HEK293 (cell line): ENCODE measurements at regions not wholly inside any gene's neighbourhood (a gene's known extent, or its start where the extent isn't known, plus 50 kb on each side); places are given as distances from the start of the nearest gene placed in this dataset.
"Not testable (repeated sequence)": the region's sequence is repeated elsewhere in the genome, so short reads cannot be mapped to it uniquely, and the experiment has no call there.

Experiments used
- CTCF ChIA-PET: fragments of 350-600 bp; formaldehyde crosslinking; extraction: SDS; loops from one replicate; lab custom pipeline; 2021; ENCODE audit warnings: antibody characterized with exemption; lab: Yijun Ruan, JAX
- POLR2A ChIA-PET: fragments of 300-600 bp; formaldehyde crosslinking; extraction: SDS; loops from one replicate; lab custom pipeline; 2020; ENCODE audit warnings: antibody characterized with exemption, inconsistent platforms; lab: Yijun Ruan, JAX
- H3K27ac ChIP-seq: fragments of 200-500 bp; sonication (Bioruptor generic); 2 replicates; pipeline ENCODE4 v1.5.1; 2014; ENCODE audit warnings: low read depth, low read length, control low read depth, inconsistent platforms; ENCODE audit errors: extremely low read depth
- H3K36me3 ChIP-seq, 2 experiments: fragments of 200-500 bp in 1 of 2; sonication (Bioruptor generic) in 1 of 2; 1 replicate in 1 of 2; 2 replicates in 1 of 2; pipeline ENCODE4 v1.5.1; 2014 to 2017; ENCODE audit warnings: inconsistent platforms in 2 of 2, low read length in 2 of 2; ENCODE audit not compliant: control insufficient read depth in 2 of 2, insufficient read depth in 1 of 2
- H3K4me1 ChIP-seq: fragments of 200-500 bp; sonication (Bioruptor generic); 2 replicates; pipeline ENCODE4 v1.5.1; 2014; ENCODE audit warnings: mild to moderate bottlenecking, low read length, inconsistent platforms; ENCODE audit not compliant: control insufficient read depth, insufficient read depth
- H3K4me3 ChIP-seq: 2 replicates; pipeline ENCODE4 v1.5.1; 2011; ENCODE audit warnings: low read depth, mild to moderate bottlenecking, control low read depth, low read length, moderate library complexity
- H3K9me3 ChIP-seq: fragments of 200-500 bp; sonication (Bioruptor generic); 2 replicates; pipeline ENCODE4 v1.5.1; 2014; ENCODE audit warnings: low read depth, low read length, inconsistent platforms; ENCODE audit not compliant: control insufficient read depth, insufficient read depth
- IKZF3 ChIP-seq: fragments of 450-650 bp; IDR thresholded peaks from 2 replicates; pipeline ENCODE4 v1.5.0; 2018; ENCODE audit warnings: missing biosample characterization, mild to moderate bottlenecking, missing genetic modification characterization, moderate library complexity
- ZNF138 ChIP-seq: fragments of 450-650 bp; formaldehyde crosslinking; IDR thresholded peaks from 2 replicates; pipeline ENCODE4 v1.5.1; 2016; ENCODE audit warnings: missing biosample characterization, missing genetic modification characterization, borderline replicate concordance
- ZNF223 ChIP-seq: fragments of 450-650 bp; formaldehyde crosslinking; IDR thresholded peaks from 2 replicates; pipeline ENCODE4 v1.5.1; 2016; ENCODE audit warnings: missing biosample characterization, missing genetic modification characterization
- ZNF24 ChIP-seq: fragments of 450-650 bp; formaldehyde crosslinking; IDR thresholded peaks from 2 replicates; pipeline ENCODE4 v1.5.1; 2016; ENCODE audit warnings: missing biosample characterization, missing genetic modification characterization
- TF ChIP-seq, protein P1 (sequence below): fragments of 450-650 bp; formaldehyde crosslinking; IDR thresholded peaks from 2 replicates; pipeline ENCODE4 v1.5.1; 2016; ENCODE audit warnings: missing biosample characterization, missing genetic modification characterization, borderline replicate concordance

DNA sequence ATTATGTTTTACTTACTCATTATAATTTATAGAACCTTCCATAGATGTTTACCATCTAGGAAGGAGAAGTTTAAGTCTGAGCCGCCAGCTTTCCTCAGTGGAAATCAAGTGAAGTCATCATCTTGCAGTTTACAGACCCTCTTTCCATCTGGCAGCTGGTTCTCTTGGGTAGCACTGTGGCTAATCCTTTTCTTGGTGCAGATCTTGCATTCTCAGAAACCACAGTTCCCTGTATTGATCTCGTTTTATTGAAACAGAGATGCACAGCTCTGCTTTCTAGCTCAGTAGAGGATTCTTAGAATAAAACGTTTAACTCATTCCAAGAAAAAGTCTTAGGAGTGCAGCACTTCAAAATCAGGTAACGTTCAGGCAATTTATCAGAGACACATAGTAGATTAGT is 1154.7 kb downstream of the FOXD4L5 start:
- CTCF ChIA-PET, H3K27ac ChIP-seq, POLR2A ChIA-PET, H3K36me3 ChIP-seq, H3K4me1 ChIP-seq, H3K4me3 ChIP-seq, H3K9me3 ChIP-seq: not testable (repeated sequence)

DNA sequence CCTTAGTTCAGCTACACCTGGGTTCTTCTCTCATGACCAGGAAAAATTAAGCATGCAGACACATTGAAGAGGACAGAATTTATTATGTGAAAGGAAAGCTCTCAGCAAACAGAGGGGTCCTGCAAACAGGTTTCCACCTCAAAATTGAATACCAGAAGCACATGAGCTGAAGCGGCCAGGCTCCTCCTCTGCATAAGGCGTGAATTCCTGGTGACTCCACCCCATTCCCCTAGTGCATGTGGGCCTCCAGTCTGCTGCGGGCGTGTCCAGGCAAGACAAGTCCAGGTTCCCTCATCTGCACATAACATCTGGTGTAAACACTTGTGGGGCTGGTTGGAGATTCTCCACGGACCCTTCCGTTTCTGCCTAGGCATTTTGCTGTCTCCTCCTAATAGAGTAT is 1156.4 kb downstream of the FOXD4L5 start:
- Histone ChIP-seq H3K9me3 (no peaks in the 10 kb centered on the region), H3K36me3 (no peaks in the 10 kb centered on the region), H3K27ac (no peak overlapping the region), H3K4me1 (no peaks in the 10 kb centered on the region), H3K4me3 (no peak overlapping the region)
- CTCF ChIA-PET, result no interaction called here
- POLR2A ChIA-PET, result no interaction called here
- no peak for TF ChIP-seq IKZF3 (tag by site-specific recombination)
- TF ChIP-seq ZNF24, result no peak
- TF ChIP-seq ZNF223 (tag by site-specific recombination), result no peak
- TF ChIP-seq, protein P1, sequence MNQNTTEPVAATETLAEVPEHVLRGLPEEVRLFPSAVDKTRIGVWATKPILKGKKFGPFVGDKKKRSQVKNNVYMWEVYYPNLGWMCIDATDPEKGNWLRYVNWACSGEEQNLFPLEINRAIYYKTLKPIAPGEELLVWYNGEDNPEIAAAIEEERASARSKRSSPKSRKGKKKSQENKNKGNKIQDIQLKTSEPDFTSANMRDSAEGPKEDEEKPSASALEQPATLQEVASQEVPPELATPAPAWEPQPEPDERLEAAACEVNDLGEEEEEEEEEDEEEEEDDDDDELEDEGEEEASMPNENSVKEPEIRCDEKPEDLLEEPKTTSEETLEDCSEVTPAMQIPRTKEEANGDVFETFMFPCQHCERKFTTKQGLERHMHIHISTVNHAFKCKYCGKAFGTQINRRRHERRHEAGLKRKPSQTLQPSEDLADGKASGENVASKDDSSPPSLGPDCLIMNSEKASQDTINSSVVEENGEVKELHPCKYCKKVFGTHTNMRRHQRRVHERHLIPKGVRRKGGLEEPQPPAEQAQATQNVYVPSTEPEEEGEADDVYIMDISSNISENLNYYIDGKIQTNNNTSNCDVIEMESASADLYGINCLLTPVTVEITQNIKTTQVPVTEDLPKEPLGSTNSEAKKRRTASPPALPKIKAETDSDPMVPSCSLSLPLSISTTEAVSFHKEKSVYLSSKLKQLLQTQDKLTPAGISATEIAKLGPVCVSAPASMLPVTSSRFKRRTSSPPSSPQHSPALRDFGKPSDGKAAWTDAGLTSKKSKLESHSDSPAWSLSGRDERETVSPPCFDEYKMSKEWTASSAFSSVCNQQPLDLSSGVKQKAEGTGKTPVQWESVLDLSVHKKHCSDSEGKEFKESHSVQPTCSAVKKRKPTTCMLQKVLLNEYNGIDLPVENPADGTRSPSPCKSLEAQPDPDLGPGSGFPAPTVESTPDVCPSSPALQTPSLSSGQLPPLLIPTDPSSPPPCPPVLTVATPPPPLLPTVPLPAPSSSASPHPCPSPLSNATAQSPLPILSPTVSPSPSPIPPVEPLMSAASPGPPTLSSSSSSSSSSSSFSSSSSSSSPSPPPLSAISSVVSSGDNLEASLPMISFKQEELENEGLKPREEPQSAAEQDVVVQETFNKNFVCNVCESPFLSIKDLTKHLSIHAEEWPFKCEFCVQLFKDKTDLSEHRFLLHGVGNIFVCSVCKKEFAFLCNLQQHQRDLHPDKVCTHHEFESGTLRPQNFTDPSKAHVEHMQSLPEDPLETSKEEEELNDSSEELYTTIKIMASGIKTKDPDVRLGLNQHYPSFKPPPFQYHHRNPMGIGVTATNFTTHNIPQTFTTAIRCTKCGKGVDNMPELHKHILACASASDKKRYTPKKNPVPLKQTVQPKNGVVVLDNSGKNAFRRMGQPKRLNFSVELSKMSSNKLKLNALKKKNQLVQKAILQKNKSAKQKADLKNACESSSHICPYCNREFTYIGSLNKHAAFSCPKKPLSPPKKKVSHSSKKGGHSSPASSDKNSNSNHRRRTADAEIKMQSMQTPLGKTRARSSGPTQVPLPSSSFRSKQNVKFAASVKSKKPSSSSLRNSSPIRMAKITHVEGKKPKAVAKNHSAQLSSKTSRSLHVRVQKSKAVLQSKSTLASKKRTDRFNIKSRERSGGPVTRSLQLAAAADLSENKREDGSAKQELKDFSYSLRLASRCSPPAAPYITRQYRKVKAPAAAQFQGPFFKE (tag by site-specific recombination), result no peak
- no peak for TF ChIP-seq ZNF138 (tag by site-specific recombination)

DNA sequence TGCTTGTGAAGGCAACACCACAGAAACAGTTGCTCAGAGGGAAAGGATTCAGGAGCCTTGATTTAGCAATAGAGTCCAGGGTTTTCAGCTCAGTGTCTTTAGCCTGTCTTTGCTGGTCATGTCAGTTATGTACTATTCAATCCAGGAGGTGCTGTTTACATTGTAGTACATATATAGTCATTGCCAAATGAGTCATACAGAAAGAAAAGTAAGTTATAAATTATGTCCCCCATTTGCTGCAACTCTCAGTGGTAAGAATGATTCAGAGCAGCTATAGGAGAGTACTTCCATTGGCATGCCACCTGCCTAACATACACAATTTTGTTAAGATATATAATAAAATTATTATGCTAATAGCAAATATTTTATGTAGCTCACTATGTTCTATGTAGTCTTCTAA is 1163.4 kb downstream of the FOXD4L5 start:
- H3K4me1 ChIP-seq, H3K27ac ChIP-seq, H3K4me3 ChIP-seq, H3K36me3 ChIP-seq, POLR2A ChIA-PET, CTCF ChIA-PET, H3K9me3 ChIP-seq: not testable (repeated sequence)

DNA sequence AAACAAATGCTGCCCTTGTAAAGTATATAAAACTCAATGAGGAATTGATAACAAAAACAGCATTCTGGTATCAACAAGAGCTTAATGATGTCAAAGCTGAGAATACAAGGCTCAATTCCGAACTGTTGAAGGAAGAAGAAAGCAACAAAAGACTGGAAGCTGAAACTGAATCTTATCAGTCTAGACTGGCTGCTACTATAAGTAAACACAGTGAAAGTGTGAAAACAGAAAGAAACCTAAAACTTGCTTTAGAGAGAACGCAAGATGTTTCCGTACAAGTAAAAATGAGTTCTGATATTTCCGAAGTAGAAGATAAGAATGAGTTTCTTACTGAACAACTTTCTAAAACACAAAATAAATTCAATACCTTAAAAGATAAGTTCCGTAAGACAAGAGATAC is 1167.7 kb downstream of the FOXD4L5 start:
- H3K9me3 ChIP-seq, H3K4me1 ChIP-seq, H3K4me3 ChIP-seq, H3K27ac ChIP-seq, POLR2A ChIA-PET, H3K36me3 ChIP-seq, CTCF ChIA-PET: not testable (repeated sequence)

GRCh38 chr9:64107867-64108266 is 1177.1 kb downstream of the FOXD4L5 start:
- H3K4me1 ChIP-seq, H3K36me3 ChIP-seq, POLR2A ChIA-PET, H3K27ac ChIP-seq, H3K4me3 ChIP-seq, H3K9me3 ChIP-seq, CTCF ChIA-PET: not testable (repeated sequence)

- POLR2A ChIA-PET, CTCF ChIA-PET, H3K9me3 ChIP-seq, H3K36me3 ChIP-seq, H3K4me3 ChIP-seq, H3K27ac ChIP-seq, H3K4me1 ChIP-seq: not testable (repeated sequence)
These were observed 1177.8 kb downstream of the FOXD4L5 start for GRCh38 chr9:64107211-64107610.

GRCh38 chr9:64105193-64105592 is 1179.8 kb downstream of the FOXD4L5 start:
- CTCF ChIA-PET, POLR2A ChIA-PET: not testable (repeated sequence)

GRCh38 chr9:64101504-64101903 is 1183.5 kb downstream of the FOXD4L5 start:
- POLR2A ChIA-PET, H3K27ac ChIP-seq, H3K4me3 ChIP-seq, H3K9me3 ChIP-seq, H3K4me1 ChIP-seq, H3K36me3 ChIP-seq, CTCF ChIA-PET: not testable (repeated sequence)

More at GRCh38 chr9:64105193-64105592, 1179.8 kb downstream of the FOXD4L5 start:
- H3K4me3 ChIP-seq, H3K9me3 ChIP-seq, H3K36me3 ChIP-seq, H3K4me1 ChIP-seq, H3K27ac ChIP-seq: not testable (repeated sequence)
